Panc1 (cell line): ENCODE measurements at regions not wholly inside any gene's neighbourhood (a gene's known extent, or its start where the extent isn't known, plus 50 kb on each side); places are given as distances from the start of the nearest gene placed in this dataset.

ENCODE experiments used
- POLR2AphosphoS5 ChIP-seq: IDR thresholded peaks from 2 replicates; pipeline ENCODE4 v1.6.1; 2012; ENCODE audit warnings: mild to moderate bottlenecking, low read depth, low read length, moderate library complexity
- SIN3A ChIP-seq: IDR thresholded peaks from 2 replicates; pipeline ENCODE4 v1.6.1; 2012; ENCODE audit warnings: low read depth, mild to moderate bottlenecking, low read length, moderate library complexity, borderline replicate concordance; ENCODE audit not compliant: insufficient read depth
- TCF7L2 ChIP-seq: IDR thresholded peaks from 2 replicates; pipeline ENCODE4 v1.6.1; 2011; ENCODE audit warnings: mild to moderate bottlenecking, low read depth, low read length, inconsistent platforms
- TF ChIP-seq, protein P1 (sequence below): fragments of 450-650 bp; IDR thresholded peaks from 2 replicates; pipeline ENCODE4 v1.5.1; 2017; ENCODE audit warnings: mild to moderate bottlenecking
- TF ChIP-seq, protein P2 (sequence below), 2 experiments: IDR thresholded peaks; 2 replicates each; pipeline ENCODE4 v1.6.1; 2011 to 2012; ENCODE audit warnings: low read depth in 2 of 2, control low read depth in 1 of 2, low read length in 1 of 2, mild to moderate bottlenecking in 1 of 2, moderate library complexity in 1 of 2; ENCODE audit not compliant: insufficient read depth in 1 of 2

DNA sequence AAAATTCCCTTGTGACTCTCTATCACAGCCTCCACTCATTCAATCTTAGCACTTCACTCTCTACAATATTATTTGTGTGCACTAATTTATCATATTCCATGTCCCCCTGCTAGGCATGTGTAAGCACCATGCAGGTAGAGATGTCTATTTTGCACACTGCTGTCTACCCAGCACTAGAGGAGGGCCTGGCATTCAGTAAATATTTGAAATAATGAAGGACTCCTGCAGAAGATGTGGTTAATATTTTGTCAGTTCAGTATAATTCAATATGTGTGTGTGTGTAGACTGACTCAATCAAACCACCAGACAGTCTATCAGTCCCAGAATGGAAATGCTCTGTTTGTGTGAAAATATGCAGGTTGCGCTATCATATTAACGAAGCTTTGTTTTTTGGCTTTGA is 313.6 kb upstream of the CDH6 start:
- TF ChIP-seq, protein P1, sequence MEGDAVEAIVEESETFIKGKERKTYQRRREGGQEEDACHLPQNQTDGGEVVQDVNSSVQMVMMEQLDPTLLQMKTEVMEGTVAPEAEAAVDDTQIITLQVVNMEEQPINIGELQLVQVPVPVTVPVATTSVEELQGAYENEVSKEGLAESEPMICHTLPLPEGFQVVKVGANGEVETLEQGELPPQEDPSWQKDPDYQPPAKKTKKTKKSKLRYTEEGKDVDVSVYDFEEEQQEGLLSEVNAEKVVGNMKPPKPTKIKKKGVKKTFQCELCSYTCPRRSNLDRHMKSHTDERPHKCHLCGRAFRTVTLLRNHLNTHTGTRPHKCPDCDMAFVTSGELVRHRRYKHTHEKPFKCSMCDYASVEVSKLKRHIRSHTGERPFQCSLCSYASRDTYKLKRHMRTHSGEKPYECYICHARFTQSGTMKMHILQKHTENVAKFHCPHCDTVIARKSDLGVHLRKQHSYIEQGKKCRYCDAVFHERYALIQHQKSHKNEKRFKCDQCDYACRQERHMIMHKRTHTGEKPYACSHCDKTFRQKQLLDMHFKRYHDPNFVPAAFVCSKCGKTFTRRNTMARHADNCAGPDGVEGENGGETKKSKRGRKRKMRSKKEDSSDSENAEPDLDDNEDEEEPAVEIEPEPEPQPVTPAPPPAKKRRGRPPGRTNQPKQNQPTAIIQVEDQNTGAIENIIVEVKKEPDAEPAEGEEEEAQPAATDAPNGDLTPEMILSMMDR = no peak
- TF ChIP-seq SIN3A = no peak
- TF ChIP-seq, protein P2, sequence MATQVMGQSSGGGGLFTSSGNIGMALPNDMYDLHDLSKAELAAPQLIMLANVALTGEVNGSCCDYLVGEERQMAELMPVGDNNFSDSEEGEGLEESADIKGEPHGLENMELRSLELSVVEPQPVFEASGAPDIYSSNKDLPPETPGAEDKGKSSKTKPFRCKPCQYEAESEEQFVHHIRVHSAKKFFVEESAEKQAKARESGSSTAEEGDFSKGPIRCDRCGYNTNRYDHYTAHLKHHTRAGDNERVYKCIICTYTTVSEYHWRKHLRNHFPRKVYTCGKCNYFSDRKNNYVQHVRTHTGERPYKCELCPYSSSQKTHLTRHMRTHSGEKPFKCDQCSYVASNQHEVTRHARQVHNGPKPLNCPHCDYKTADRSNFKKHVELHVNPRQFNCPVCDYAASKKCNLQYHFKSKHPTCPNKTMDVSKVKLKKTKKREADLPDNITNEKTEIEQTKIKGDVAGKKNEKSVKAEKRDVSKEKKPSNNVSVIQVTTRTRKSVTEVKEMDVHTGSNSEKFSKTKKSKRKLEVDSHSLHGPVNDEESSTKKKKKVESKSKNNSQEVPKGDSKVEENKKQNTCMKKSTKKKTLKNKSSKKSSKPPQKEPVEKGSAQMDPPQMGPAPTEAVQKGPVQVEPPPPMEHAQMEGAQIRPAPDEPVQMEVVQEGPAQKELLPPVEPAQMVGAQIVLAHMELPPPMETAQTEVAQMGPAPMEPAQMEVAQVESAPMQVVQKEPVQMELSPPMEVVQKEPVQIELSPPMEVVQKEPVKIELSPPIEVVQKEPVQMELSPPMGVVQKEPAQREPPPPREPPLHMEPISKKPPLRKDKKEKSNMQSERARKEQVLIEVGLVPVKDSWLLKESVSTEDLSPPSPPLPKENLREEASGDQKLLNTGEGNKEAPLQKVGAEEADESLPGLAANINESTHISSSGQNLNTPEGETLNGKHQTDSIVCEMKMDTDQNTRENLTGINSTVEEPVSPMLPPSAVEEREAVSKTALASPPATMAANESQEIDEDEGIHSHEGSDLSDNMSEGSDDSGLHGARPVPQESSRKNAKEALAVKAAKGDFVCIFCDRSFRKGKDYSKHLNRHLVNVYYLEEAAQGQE (IDR thresholded peaks at IDR 0.05; ENCODE audit: insufficient read depth in 1 of 2, low read depth in 2 of 2, low read length in 1 of 2) = no peak
- TF ChIP-seq POLR2AphosphoS5 = no peak
- no peak for TF ChIP-seq TCF7L2
